Activated CD8-positive, alpha-beta memory T cell treated with anti-CD3 and anti-CD28 coated beads for 24 hours (primary cell): ENCODE measurements at regions not wholly inside any gene's neighbourhood (a gene's known extent, or its start where the extent isn't known, plus 50 kb on each side); places are given as distances from the start of the nearest gene placed in this dataset.

Source experiments
- DNase-seq: peaks from one replicate; pipeline ENCODE4 v3.0.0-alpha.2; 2020

DNA sequence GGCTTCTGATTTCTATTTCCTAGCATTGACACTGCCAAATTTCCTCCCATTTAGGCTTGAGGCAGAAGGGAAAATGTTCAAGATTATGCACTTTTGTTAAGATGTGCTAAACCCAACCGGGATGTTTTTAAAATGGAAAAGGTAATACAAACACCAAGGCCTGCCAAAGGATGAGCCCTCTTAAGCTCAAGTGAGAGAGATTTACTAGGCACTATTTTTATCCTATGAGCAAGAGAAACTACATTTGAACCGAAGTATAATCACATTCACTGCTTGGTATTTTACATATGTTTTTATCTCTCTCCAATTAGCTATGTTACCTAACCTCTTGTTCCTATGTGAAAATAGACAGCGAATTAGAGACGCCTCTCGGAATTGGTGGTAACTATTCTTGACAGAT, 295.8 kb downstream of the GABRB3 start:
- no peak for DNase-seq

DNA sequence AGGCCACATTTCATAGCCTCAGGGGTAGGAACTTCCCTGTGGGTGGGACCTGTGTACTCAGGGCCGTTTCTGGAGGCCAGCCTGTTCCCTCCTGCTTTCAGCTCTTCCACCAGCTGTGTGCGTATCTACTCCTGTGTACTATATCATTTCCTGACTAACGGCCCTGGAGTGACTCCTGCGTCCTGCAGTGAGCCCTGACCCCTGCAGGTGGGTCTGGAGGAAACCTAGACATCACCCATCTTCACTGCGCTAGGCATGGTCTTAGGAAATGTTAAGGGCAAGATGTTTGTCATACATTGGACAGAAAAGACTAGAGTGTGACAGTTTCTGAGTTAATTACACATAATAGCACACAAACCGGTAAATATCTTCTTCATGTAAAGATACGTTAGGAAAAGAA, 297.3 kb downstream of the GABRB3 start:
- DNase-seq: no peak

DNA sequence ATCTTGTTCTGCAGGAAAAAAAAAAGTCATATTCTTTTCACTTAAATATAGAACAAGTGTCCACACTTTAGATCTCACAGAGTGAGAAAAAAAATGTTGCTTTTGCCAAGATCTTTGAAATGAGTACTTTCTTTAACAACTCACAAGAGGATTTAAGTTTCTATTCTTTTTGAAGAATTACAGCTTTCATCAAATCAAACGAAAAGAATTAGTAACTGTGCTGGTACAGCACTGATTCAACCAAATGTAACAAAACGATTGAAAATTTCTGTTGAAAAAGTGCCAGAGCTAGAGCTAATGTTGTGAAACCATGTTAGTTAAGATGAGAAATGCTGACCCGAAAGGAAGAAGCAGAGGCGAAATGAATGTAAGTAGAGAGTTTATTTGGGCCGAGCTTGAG, 300.2 kb downstream of the GABRB3 start:
- no peak for DNase-seq

DNA sequence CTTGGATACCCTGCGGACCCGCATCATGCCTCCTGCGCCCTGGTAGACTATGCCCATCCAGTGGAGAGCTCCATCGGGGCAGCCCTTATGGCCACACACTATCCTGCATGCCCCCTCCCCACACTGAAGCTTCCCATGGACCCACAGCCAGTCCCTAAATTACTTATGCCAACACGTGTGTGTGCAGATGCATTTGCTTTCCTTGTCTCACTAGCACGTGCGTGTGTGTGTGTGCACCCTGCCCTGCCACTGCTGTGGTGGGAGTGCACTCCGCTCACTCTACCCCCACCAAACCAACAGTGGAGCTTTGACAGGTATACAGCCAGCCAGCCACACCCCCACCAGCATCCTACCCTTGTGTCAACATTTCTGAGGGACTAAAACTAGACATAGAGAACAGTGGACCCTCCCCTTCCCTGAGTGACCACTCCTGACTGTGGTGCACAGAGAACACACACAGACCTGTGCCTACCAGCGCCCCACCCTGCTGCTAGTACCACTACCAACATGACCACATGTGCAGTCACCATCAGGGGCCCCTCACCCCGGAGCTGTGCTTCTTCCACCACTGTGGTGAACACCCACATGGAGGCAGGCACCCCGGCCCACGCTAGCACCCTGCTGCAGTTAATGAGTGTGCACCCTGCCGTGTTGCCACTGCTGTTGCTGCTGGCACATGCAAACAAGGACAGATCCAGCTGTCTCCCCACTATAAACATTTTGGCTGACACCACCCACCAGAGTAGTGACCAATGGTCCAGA, 310.8 kb downstream of the GABRB3 start:
- no peak for DNase-seq

DNA sequence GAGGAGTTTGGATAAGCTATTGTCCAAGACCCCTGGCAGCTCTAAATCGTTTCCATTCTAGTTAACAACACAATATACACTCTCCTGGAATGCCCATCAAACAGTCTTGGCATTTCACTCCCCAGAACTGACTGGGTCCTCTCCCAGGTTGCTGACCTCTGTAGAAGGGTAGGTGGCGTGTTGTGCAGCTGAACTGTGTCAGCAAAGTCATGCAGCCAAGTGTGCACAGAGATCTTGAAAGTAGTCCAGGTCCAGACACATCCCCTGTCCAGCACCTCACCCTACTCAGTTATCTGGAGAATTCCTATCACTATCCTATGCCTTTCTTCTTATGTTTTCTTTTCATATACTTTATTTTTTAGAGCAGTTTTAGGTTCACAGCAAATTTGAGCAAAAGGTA, 312.7 kb downstream of the GABRB3 start:
- DNase-seq: no peak

DNA sequence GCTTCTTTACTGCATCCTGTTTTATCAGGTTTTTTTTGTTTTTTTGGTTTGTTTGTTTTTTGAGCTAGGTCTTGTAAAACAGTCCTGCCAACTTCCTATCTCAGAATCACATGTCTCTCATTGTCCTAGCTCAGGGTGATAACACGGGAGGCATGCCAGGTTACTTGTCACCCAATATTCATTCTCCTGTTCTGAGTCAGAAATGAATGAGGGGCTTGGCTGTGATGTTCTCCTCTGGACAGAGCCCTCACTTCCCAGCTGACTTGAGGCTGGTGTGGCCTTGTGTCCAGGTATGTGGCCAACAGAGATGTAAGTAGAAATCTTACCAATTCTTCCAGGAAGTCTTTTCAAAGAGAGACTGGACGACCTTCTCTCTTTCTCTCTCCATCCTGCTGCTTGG, 317.0 kb downstream of the GABRB3 start:
- DNase-seq: no peak

DNA sequence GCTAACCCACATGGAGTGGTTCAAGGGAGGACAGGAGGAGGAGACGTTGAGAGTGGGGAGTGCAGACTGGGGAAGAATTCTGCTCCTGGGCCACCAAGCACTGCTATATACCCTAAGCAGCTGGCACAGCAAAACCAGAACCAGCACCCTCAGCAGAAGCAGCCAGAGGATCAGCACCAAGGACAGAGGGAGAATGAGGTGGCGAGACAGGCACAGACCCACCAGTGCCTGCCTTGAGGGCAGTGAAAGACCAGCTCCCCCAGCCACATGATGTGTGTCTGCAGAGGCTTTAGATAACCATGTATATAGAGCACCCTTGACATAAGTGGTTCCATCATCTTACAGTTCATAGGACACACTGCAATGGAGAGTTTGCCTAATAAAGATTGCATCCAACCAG, 319.0 kb downstream of the GABRB3 start:
- no peak for DNase-seq

DNA sequence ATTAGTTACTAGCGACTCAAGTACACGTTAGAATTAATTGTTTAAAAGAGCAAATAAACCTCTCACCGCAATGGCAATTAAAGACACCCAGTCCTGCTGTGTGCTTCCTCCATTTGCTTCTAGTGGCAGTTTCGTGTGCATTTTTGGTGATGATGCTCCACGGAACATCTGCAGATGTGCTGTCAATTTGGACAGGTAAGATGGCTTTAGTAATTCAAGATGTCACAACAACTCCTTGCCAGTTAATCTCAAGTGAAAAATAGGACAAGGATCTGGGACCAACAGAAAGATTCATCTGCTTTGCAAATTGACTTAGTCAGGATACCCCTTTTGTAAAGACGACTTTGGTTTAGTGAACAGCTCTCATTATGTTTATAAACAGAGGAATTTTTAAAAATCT, 320.9 kb downstream of the GABRB3 start:
- DNase-seq: no peak

DNA sequence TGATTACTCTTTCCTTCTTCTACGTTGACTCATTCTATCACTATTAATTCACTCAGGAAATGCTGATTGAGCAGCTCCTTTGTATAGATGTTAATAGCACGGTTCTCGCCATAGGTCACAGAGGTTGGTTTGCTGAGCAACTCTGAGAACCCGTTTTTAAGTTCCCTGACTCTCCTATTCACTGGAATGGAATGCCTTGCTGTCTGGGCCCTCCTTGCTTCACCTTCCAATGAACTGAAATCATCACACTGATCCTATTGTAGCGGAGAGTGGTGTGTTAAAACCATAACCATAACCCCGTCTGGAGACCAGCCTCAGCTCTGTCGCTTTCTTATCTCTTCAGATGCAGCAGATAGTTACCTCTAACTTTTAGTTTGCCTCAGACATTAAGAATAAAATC, 323.6 kb downstream of the GABRB3 start:
- no peak for DNase-seq

DNA sequence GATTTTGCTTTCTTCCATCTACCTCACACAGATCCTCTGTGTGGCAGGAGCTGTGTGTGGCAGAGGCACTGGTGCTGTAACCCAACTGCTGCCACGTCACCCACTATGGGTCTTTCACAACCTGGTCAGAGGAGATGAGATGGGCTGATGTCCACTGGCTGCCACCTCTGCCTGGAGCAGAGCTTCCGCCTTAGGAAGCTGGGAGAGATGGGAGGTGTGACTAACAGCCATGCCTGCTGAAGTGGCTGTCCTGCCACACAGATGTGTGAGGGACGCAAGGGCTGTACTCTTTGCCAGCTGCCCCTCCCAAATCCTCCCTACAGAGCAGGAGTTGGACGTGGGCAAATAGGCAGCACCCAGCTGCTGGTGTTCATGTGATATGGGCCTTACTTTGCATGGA, 329.5 kb downstream of the GABRB3 start:
- no peak for DNase-seq

DNA sequence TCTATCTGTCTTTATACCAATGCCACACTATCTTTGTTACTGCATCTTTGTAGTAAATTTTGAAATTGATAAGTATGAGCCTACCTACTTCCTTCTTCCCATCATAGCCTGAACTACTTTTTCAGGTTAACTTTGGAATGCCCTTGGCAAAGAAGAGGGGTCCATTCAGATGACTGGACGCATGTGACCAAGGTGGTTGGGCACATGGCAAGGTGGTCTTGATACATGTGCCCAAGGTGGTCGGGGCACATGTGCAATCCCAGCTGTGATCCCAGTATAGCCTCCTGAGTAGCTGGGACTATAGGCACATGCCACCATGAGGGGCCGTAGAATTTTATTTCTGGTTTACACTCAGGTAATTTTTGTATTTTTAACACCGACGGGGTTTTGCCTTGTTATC, 330.2 kb downstream of the GABRB3 start:
- no peak for DNase-seq

DNA sequence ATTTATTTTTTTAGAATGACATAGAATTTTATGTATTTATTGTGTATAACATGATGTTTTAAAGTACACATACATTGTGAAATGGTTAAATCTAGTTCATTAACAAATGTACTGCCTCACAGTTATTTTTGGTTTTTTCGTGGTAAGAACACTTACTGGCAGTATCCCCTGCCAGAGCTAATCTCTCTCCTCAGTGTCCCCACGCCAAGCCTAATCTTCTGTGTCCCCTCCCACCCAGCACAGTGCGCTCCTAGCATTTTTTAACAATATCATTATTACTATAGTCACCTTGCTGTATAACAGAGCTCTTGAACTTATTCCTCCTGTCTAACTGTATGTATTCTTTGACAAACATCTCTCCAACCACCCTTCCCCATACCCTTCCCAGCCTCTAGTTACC, 333.2 kb downstream of the GABRB3 start:
- no peak for DNase-seq

DNA sequence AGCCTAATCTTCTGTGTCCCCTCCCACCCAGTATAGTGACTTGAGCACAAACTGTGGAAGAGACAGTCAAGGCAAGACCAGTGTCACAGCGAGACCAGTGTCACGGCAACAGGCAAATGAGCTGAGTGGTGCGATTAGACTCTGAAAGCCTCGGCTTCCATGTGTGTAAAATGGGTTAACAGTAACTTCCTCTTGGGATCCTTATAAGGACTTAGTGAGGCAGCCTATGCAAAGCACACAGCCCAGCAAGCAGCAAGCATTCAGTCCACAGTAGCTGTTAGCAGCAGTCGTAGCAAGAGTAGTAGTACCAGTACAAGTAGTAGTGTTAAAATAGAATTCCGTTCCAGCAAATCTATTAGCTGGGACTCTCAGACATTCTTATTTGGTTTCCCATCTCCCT, 334.1 kb downstream of the GABRB3 start:
- DNase-seq: no peak

DNA sequence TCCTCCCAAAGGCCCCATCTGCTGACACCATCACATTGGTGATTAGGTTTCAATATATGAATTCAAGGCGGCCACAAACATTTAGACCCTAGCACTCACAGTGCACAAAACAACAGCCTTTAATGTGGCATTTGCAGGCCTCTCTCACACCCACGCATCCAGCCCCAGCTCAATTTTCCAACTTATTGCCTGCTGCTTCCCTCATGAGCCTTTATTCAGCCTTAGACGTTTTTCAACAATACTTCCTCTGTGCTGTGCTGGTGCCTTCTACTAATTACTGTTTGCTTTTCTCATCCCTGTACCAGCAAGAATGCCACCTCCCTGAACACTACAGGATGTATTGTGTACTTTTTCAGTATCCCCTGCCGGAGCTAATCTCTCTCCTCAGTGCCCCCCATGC, 334.6 kb downstream of the GABRB3 start:
- DNase-seq: no peak

DNA sequence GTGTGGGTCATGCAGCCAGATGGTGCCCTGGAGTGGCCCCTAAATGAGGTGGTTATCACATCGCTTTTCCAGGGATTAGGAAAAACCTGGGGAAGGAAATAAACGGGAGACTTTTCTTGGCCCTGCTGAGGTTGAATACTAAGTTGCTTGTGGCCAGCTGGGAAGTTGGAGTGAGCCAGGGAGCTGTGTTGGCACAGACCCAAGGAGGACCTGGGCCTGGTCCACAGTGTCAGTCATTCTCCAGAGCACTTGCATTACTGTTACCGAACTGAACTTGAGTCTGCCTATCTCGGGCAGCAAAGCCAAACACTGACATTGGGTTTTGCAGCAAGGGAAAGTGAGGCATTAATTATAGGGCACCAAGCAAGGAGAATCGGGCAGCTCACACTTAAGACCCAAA, 339.0 kb downstream of the GABRB3 start:
- DNase-seq: no peak

DNA sequence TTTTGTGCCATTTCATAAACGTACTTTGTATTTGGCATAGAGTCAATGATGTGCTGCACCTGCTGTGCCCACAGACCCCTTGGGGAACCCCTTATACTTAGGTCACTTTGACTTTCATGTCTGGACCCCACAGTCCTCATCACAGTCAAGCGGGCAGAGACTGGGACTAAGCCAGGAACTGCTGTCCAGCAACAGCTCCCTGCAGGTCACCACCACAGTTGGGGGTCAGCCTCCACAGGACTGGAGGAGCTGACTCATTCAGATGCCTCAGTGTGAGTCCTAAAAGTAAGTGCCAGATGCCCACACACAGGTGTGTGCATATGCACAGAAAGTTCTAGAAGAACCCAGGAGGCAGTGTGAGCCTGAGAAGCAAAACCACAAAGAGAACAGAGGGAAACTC, 339.8 kb downstream of the GABRB3 start:
- DNase-seq: no peak

DNA sequence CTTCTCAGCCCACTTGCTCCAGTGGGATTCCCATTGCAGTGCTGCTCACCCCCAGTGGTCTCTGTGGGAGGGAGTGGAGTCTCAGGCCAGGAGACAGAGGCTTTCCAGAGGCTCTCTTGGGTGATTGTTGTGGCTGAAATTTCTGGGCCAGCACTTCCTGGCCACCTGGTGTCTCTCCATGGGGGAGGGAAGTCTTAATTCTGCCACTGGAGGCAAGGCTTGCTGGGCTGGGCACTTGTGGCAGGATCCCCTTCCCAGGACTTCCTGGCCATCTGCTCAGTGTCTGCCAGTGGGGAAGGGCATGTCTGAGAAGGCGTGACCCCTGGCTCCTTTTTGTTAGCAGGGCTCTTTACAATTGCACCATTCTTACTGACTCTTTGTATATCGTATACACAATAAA, 351.8 kb downstream of the GABRB3 start:
- no peak for DNase-seq

DNA sequence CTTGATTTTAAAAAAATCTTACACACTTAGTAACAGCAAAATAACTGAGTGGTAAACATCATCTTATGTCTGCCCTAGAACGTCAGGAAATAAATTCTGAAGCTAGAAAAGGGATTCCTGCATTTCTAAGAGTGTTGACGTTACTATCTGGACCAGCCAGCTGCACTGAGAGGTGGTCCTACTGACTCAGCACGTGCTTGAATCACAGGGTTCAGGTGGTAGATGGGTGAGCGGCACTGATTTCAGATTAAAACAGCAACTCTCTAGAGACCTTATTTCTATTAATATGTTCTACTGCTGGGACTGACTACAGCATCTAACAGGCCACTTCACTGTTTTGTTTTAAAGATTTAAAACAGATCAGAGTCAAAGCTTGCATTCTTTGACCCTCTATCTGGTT, 377.2 kb downstream of the GABRB3 start:
- no peak for DNase-seq

DNA sequence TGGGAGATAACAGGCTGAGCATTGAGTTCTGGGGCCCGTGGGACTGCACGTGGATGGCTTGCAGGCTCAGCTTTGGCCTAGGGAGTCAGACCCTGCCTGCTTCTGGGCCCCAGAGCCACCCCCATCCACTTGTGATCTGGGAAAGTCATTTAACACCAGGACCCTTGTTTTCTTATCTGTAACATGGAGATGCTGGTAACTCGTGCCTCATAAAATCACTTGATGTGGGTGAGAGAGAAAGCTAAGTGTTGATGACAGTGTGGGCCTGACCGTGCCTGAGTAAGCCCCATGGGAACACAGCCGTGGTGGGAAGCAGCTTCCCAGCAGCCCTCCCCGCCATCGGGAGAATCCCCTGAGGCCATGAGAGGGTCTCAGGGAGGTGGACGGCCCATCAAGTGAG, 378.1 kb downstream of the GABRB3 start:
- DNase-seq: no peak

DNA sequence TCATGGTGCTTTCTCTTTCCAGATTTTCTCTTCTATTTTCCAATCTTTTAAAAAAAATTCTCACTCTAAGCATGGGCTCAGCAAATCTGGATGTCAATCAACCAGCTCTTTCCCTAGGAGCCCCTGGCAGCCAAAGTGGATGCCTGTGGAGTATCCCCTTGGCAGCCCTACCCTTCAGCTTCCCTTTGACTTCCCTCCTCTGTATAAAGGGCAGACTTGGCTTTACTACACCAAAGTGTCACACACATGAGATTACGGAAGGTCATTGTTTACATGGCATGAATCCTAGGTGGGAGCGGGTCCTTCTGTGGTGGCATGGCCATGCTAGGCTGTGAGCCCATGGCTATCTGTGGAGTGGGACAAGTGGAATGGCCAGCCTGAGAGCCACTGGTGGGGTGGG, 379.9 kb downstream of the GABRB3 start:
- DNase-seq: no peak

DNA sequence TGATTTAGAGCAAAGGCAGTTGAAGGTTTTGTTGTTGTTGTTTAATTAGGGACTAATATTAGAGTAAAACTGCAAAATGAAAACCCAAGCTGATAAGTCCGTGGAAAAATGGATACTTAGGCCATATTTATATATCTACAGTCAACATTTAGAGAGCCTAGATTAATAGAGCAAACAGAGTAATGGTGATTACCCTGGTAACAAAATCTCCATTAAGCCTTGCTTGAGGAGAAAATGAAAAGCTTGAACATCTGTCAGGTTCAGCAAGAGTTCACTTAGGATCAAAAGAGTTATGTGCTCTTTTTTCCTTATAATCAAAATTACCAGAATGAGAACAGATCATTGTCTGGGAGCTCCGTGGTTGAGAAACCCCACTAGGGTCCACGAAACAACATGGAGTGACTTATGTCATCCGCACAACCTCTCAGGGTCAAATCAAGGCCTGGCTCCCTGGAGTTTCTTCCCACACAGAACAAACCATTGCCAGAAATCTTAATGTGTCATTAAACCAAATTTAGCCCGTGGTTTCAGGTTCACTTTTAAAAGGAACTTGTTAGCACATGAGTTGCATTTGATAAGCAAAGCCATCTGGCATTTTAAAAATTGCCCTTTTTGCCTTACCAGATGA, 381.2 kb downstream of the GABRB3 start:
- no peak for DNase-seq

DNA sequence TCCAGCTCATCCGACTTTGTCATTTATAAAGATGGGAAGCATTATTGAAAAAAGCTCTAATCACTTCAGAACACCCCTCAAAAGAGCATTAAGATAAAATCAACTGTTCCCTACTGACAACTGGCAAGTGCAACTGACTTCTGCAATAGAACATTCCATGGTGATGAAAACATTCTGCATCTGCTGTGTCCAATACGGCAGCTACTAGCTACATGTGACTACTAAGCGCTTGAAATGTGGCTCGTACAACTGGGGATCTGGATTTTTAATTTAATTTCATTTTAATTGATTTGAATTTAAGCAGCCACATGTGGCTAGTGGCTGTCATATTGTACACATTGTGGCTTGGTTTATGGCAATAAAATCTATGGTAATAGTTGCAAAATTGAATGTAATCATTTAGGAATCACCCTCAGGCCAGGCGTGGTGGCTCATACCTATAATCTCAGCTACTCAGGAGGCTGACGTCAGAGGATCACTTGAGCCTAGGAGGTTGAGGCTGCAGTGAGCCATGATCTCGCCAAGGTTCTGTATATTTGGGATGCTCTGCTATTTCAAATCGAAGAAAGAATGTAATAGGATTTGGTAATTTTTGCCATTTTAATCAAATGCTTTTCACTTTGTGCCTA, 390.3 kb downstream of the GABRB3 start:
- no peak for DNase-seq

DNA sequence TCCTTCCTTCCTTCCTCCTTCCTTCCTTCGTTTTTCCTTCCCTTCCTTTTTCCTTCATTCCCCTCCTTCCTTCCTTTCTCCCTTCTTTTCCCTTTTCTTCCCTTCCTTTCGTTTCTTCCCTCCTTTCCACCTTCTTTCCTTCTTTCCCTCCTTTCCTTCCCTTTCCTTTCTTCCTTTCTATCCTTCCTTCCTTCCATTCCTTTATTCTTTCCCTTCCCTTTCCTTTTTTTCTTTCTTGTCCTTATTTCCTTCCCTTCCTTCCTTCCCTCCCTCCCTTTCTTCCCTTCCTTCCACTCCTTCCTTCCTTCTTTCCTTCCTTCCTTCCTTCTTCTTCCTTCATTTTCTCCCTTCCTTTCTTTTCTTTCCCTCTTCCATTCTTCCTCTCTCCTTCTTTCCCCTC, 394.6 kb downstream of the GABRB3 start:
- DNase-seq: no peak

DNA sequence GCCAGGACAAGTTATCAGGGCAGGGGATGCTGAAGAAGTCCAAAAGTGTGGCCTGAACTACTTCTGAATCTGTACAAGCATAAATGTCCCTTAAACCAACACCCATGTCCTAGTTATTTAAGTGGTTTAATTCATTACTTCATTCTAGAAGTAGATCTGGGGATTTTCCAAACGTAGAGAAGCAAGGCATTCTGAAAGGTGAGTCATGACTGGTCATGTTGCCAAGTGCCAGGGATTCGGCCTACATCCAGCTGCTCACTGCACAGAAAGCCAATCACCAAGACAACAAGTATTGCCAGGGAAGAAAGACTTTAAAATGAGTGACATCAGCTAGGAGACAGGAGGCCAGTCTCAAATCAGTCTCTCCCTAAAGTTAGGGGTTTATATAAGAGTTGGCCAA, 396.6 kb downstream of the GABRB3 start:
- DNase-seq: no peak

DNA sequence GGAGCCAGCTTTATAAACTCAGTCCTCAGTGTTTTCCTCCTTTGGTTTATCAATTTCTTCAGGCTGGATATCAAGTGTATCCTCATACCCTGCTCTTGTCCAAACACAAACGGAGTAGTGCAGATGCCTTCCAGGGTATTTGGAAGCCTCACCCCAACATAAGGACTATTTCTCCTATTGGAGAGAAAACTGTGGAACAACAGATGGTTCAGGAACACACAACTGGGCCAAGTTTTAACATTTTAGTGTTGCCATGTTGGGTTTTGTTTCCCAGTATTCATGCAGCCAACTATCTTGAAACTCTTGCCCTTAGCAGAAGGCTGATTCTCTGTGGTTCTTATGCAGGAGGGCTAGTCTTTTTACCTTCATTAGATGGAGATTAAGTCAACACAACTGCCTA, 398.1 kb downstream of the GABRB3 start:
- no peak for DNase-seq
